PC-3 (cell line): ENCODE measurements at regions not wholly inside any gene's neighbourhood (a gene's known extent, or its start where the extent isn't known, plus 50 kb on each side); places are given as distances from the start of the nearest gene placed in this dataset.

Experiments
- CTCF ChIP-seq: fragments of 300-600 bp; sonication (generic); conservative IDR thresholded peaks from 2 replicates; pipeline ENCODE4 v1.5.1; 2017; ENCODE audit warnings: antibody characterized with exemption, low read depth, mild to moderate bottlenecking, low read length
- EZH2 ChIP-seq: fragments of 300-600 bp; sonication (generic); IDR thresholded peaks from one replicate; pipeline ENCODE4 v1.6.1; 2017; ENCODE audit warnings: antibody characterized with exemption, mild to moderate bottlenecking, low read length; ENCODE audit not compliant: unreplicated experiment

- no peak for TF ChIP-seq CTCF
- TF ChIP-seq EZH2, result no peak
Observed at GRCh38 chr5:111572561-111572960, 60.2 kb upstream of the STARD4 start.
